BJ (cell line): ENCODE measurements at regions not wholly inside any gene's neighbourhood (a gene's known extent, or its start where the extent isn't known, plus 50 kb on each side); places are given as distances from the start of the nearest gene placed in this dataset.

ENCODE experiments used
- CTCF ChIA-PET: fragments of 350-600 bp; formaldehyde crosslinking; extraction: SDS; loops from one replicate; lab custom pipeline; 2021; ENCODE audit warnings: antibody characterized with exemption, inconsistent platforms; lab: Yijun Ruan, JAX
- POLR2A ChIA-PET: fragments of 300-600 bp; sonication (Branson Sonifier 250); formaldehyde crosslinking; extraction: SDS; loops from one replicate; lab custom pipeline; 2021; ENCODE audit warnings: antibody characterized with exemption; lab: Charles Lee
- DNase-seq: peaks from one replicate; pipeline ENCODE4 v3.0.0-alpha.2; 2011; ENCODE audit warnings: low read depth
- H3K27me3 ChIP-seq: 2 replicates; pipeline ENCODE4 v1.6.0; 2011; ENCODE audit warnings: low read length; ENCODE audit not compliant: control insufficient read depth, insufficient read depth
- H3K36me3 ChIP-seq: 2 replicates; pipeline ENCODE4 v1.5.1; 2011; ENCODE audit warnings: low read length; ENCODE audit not compliant: control insufficient read depth, insufficient read depth
- H3K4me3 ChIP-seq: 2 replicates; pipeline ENCODE4 v1.5.1; 2011; ENCODE audit warnings: low read depth, mild to moderate bottlenecking, control low read depth, low read length
- TF ChIP-seq, protein P1 (sequence below): IDR thresholded peaks from 2 replicates; pipeline ENCODE4 v1.5.1; 2011; ENCODE audit warnings: low read depth, mild to moderate bottlenecking, control low read depth, inconsistent platforms, low read length, moderate library complexity; ENCODE audit not compliant: insufficient read depth

DNA sequence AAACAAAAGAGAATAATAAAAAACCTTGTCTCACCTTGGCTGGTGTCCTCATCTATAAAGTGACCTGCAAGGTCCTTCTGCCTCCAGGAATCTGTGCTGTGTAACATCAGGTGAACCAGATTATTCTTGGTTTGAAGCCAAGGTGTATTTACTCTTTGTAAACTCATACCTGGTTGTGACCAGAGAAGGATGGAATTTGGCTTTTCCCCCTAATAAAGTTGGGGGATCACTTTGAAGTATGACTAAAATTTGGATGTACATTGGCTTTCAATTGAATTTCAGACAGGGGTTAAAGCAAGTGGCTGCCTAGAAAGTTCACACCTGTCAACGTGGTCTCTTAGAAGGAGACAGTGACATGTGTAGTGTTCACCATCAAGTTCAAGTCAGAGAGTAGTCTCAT is 100.1 kb downstream of the SCP2D1 start:
- CTCF ChIA-PET, result no interaction called here
- TF ChIP-seq, protein P1, sequence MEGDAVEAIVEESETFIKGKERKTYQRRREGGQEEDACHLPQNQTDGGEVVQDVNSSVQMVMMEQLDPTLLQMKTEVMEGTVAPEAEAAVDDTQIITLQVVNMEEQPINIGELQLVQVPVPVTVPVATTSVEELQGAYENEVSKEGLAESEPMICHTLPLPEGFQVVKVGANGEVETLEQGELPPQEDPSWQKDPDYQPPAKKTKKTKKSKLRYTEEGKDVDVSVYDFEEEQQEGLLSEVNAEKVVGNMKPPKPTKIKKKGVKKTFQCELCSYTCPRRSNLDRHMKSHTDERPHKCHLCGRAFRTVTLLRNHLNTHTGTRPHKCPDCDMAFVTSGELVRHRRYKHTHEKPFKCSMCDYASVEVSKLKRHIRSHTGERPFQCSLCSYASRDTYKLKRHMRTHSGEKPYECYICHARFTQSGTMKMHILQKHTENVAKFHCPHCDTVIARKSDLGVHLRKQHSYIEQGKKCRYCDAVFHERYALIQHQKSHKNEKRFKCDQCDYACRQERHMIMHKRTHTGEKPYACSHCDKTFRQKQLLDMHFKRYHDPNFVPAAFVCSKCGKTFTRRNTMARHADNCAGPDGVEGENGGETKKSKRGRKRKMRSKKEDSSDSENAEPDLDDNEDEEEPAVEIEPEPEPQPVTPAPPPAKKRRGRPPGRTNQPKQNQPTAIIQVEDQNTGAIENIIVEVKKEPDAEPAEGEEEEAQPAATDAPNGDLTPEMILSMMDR, result no peak
- Histone ChIP-seq H3K4me3 (no peak overlapping the region), H3K36me3 (no peaks in the 10 kb centered on the region), H3K27me3 (no peaks in the 10 kb centered on the region)
- POLR2A ChIA-PET, result no interaction called here
- DNase-seq, result no peak

DNA sequence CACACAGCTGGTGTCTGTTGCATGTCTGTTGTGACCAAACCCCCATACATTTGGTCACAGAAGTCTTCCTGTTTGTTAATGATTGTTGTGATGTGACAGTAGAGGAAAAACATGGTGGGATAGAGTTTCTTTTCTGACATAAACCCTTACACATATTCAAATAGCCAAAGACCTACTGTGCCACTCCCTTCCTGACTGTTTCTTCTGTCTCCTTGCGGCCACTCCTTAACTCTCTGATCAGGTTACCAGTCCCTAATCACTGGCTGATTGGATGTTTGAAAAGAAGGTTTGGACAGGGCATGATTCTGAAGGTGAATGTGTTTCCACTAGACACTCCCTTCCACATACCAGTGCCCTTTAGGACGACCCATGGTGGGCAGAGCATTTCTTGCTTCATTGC is 101.2 kb downstream of the SCP2D1 start:
- H3K4me3 ChIP-seq, result no peak overlapping the region
- CTCF ChIA-PET, result interaction anchor here (1.1 kb wide), 1 partner anchor 100 kb away, joined by 3 read pairs; no protein-coding TSS in a partner anchor
- POLR2A ChIA-PET, result no interaction called here
- no peaks in the 10 kb centered on the region for H3K27me3 ChIP-seq
- TF ChIP-seq, protein P1, result no peak
- DNase-seq, result no peak
- H3K36me3 ChIP-seq, result no peaks in the 10 kb centered on the region

DNA sequence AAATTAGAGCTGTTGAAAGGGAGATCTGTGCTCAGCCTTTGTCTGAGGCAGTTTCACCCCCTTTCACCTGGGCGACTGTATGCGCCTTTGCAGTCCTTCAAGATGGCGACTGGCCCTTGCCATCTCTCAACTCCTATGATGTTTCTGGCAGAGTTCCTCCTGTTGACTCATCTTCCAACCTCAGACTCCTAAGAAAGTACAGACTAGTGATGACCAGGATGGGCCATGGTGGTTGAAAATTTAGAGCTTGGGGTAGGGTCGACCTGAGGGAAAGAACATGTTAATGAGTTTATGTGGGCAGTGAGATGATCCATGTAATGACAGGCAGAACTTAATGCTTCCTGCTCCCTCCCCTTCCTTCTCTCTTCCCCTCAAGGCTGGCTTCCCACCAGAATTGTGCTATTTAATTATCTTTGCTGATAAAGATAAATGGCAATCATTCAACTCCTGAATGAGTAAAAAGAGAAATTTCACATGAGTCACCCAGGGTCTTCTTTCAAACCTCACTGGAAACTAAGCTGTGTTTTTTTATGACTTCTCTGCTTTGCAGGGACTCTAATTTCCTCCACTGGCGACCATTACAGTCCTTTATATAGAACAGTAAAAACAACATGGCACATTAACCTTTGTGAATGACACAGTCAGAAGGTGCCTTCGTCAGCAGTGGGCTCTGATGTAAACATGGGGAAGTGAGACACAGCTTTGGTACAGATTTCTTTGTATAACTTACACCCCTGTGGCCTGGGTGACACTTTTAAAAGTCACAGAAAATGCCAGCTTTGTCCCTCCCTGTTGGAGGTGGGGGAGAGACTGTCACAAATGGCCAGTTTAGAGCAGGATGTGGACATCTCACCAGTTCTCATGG is 103.5 kb downstream of the SCP2D1 start:
- DNase-seq, result no peak
- POLR2A ChIA-PET, result no interaction called here
- no peak overlapping the region for H3K4me3 ChIP-seq
- no peaks in the 10 kb centered on the region for H3K36me3 ChIP-seq
- CTCF ChIA-PET, result no interaction called here
- H3K27me3 ChIP-seq, result no peaks in the 10 kb centered on the region
- TF ChIP-seq, protein P1, result no peak

DNA sequence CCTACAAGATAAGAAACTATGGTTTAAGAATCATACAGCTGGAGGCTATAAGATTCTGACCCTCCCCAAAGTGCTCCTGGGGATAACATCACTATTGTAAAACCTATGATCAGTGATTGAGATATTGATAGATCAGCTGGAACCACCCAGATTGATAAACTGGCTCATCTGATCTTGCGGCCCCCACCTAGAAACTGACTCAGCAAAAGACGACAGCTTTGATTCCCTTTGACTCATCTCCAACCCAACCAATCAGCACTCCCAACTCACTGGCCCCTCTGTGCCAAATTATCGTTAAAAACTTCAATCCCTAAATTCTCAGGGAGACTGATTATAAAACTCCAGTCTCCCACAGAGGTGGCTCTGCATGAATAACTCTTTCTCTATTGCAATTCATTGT is 106.4 kb downstream of the SCP2D1 start:
- DNase-seq, result no peak
- Histone ChIP-seq H3K4me3 (no peak overlapping the region), H3K36me3 (no peaks in the 10 kb centered on the region), H3K27me3 (no peaks in the 10 kb centered on the region)
- CTCF ChIA-PET, result no interaction called here
- TF ChIP-seq, protein P1, result no peak
- POLR2A ChIA-PET, result no interaction called here

DNA sequence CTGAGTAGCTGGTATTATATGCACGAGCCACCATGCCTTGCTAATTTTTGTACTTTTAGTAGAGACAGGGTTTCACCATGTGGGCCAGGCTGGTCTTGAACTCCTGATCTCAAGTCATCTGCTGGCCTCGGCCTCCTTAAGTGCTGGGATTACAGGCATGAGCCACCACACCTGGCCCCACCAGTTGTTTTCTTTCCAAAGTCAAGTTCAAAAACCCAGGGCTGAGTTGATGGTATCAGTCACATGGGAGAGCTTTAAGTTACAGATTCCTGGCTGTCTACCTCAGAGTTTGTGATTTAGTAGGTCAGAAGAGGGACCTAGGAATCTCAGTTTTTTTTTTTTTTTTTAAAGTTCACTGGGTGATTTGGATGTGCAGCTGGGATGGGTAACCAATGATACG is 107.7 kb downstream of the SCP2D1 start:
- CTCF ChIA-PET, result interaction anchor here (0.6 kb wide), 1 partner anchor 123 kb away, joined by 3 read pairs; no protein-coding TSS in a partner anchor

More for the DNA sequence above, 107.7 kb downstream of the SCP2D1 start:
- H3K4me3 ChIP-seq, result no peak overlapping the region
- TF ChIP-seq, protein P1, result no peak
- DNase-seq, result no peak
- no peaks in the 10 kb centered on the region for H3K27me3 ChIP-seq
- no peaks in the 10 kb centered on the region for H3K36me3 ChIP-seq
- POLR2A ChIA-PET, result no interaction called here
